ENCODE measurements at regions not wholly inside any gene's neighbourhood (a gene's known extent, or its start where the extent isn't known, plus 50 kb on each side); places are given as distances from the start of the nearest gene placed in this dataset.
"Not testable (repeated sequence)": the region's sequence is repeated elsewhere in the genome, so short reads cannot be mapped to it uniquely, and the experiment has no call there.

GRCh38 chr18:59848002-59848401 lies 51.8 kb upstream of the PMAIP1 start:
- DNase-seq (ENCODE audit: low read depth in 2 of 2): no peak

DNA sequence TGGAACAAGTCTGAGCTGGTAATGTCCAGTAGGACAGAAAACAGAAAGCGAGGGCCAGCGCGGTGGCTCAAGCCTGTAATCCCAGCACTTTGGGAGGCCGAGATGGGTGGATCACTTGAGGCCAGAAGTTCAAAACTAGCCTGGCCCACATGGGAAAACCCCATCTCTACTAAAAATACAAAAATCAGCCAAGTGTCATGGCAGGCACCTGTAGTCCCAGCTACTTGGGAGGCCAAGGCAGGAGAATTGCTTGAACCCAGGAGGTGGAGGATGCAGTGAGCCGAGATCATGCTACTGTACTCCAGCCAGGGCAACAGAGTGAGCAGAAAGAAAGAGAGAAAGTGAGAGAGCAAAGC lies 52.3 kb upstream of the PMAIP1 start:
- DNase-seq (ENCODE audit: low read depth in 2 of 2): not testable (repeated sequence)

- no peak for DNase-seq (ENCODE audit: low read depth in 2 of 2)
Observed at GRCh38 chr18:59846814-59847490, 52.8 kb upstream of the PMAIP1 start.

DNA sequence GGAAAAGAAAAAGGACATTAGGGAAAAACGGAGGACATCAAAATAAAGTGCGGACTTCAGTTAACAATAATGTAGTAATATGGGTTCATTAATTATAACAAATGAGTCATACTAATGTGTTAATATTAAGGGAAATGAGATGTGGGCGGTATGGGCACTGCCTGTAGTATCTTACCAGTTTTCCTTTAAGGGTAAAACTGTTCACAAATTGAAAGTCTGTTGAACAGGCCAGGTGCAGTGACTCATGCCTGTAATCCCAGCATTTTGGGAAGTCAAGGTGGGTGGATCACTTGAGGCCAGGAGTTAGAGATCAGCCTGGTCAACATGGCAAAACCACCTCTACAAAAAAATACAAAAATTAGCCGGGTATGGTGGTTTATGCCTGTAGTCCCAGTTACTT lies 56.8 kb upstream of the PMAIP1 start:
- DNase-seq (ENCODE audit: low read depth in 2 of 2): no peak

DNA sequence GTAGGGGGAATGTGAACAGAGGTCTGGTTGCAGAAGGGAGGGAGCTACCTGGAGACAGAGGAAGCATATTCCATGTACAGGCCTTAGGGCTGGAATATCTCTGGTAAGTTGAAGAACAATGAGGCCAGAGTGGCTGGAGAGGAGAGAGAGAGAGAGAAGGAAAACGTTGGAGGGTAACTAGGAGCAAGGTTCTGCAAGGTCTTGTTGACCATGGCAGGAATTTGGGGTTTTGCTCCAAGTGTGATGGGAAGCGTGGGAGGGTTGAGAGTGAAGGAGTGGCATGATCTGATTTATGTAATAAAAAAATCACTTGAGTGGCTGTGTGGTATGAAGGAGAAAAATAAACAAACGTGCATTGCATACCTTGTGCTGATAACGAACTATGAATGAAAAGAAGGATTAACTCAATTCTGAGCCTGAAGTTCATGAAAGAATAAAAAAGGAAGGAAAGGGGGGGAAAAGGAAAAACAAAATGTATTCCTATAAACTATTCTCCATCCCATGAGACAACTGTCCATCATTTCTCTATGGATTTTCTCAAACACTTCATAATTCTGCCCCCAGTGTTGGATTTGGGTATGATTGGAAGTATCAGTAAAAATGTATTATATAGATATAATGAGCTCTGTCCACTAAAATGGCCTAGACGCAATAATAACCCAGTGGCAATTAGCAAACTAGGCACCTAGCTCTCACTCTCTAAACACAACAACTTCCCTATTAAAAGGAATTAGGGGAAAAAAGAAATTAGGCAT lies 59.7 kb upstream of the PMAIP1 start:
- DNase-seq (ENCODE audit: low read depth in 2 of 2): no peak

DNA sequence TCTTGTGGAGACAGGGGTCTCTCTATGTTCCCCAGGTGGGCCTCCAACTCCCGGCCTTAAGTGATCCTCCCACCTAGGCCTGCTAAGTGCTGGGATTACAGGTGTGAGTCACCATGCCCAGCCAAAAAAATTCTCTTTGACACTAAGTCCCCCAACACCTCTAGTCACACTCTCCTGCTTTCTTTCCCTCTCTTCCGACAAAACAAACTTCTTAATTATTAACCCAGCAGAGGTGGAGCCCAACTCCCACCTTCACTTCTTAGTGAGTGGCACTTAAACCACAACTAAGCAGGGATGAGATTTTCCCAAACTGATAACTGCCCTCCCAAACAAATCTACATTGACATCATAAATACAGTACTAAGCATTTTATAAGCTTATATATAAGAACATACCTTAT lies 60.5 kb upstream of the PMAIP1 start:
- DNase-seq (ENCODE audit: low read depth in 2 of 2): no peak

DNA sequence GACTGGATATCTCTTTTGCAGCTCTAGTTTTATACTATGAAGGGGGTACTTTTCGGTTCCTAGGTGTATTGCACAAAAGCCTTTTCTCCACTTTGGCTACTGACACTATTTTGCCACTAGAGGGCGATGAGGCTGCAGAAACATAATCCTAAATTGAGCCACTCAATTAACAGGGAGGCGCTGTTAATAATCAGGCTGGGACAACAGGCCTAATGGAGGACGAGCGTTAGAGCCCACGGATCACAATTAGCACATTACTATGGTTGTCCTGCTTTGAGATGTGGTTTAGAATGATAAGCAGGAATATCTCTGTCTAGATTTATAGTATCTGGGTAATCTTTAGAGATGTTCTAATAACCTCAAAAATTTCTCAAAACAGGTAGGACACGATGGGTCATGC lies 62.2 kb upstream of the PMAIP1 start:
- peak; percentile 45 to 46 for DNase-seq (ENCODE audit: low read depth in 2 of 2)

GRCh38 chr18:59835605-59836379 lies 64.0 kb upstream of the PMAIP1 start:
- DNase-seq (ENCODE audit: low read depth in 2 of 2): no peak

GRCh38 chr18:59834267-59834666 lies 65.5 kb upstream of the PMAIP1 start:
- no peak for DNase-seq (ENCODE audit: low read depth in 2 of 2)

- no peak for DNase-seq (ENCODE audit: low read depth in 2 of 2)
Observed at GRCh38 chr18:59833785-59834184, 66.0 kb upstream of the PMAIP1 start.

DNA sequence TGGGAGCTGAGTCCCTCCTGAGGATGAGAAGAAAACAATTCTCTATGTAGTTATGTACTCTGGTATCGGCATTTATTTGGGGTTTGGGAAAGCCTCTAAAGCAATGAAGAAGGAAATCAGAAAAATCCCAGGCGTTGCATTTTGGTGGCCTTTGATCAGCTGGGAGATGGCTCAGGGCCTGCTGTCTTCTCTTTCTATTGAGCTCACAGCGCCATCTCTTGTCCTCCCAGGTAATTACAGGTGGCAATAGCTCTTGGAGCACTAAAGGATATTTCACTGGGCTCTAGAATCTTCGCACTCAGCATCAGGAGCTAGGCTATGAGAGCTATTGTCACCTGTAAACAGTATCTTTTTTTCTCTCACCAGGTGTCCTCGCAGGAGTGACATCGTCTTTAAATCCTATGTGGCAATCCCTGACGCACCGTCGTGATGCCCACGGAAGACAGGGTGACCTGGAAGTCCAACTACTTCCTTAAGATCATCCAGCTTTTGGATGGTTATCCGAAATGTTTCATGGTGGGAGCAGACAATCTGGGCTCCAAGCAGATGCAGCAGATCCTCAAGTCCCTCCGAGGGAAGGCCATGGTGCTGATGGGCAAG lies 76.1 kb upstream of the PMAIP1 start:
- peak; percentile 66 to 67 for DNase-seq (ENCODE audit: low read depth in 2 of 2)

GRCh38 chr18:59822612-59823550 lies 76.9 kb upstream of the PMAIP1 start:
- DNase-seq (ENCODE audit: low read depth in 2 of 2): no peak

DNA sequence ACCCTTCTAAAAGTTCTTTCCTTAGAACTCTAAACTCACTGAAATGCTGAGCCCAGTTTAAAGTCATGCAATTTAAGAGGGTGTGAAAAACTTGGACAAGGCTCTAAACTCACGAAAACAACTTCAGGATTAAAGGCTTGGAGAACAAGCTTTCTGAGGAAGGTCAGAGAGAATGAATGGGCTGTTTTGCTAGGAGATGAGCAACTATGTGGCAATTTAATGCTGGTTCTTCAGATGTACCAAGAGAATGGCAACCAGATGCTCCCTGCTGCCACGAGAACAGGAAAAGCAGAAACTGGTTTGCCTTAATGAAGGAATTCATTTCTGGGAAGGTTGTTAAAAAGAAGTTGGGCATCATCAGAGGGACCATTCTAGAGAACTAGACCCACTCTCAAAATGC lies 77.8 kb upstream of the PMAIP1 start:
- DNase-seq (ENCODE audit: low read depth in 2 of 2): no peak

DNA sequence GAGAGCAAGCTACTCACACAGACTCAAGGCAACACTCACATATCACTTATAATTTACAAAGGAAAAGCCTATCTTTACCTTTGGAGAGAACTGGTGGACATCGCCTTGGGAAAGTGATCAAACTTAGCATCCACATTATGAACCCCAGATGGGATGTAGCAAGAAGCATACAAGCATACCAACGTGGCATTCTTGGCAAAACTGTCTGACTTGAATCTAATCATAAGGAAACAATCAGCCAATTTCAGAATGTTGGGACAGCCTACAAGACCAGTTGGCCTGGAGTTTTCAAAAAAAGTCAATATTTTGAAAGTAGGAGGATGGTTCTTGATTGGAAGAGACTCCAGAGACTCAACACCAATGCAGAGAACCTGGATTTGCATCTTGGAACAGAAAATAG lies 79.1 kb upstream of the PMAIP1 start:
- peak; percentile 74 for DNase-seq (ENCODE audit: low read depth in 2 of 2)

DNA sequence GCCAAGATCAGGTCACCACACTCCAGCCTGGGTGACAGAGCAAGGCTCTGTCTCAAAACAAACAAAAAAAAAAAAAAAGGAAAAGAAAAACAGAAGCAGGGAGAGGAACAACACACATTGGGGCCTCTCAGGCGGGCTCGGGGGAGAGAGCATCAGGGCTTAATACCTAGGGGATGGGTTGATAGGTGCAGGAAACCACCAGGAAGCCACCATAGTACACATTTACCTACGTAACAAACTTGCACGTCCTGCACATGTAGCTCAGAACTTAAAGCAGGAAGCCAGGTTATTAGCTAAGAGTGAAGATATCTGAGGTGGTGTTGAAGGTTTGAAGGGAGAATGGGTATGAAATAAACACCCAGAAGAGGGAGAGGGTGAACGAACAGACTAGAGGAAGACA lies 81.0 kb upstream of the PMAIP1 start:
- no peak for DNase-seq (ENCODE audit: low read depth in 2 of 2)

- peak; percentile 77 to 81 for DNase-seq (ENCODE audit: low read depth in 2 of 2)
Observed at GRCh38 chr18:59814891-59815290, 84.9 kb upstream of the PMAIP1 start.

GRCh38 chr18:59813942-59814341 lies 85.9 kb upstream of the PMAIP1 start:
- DNase-seq (ENCODE audit: low read depth in 2 of 2): no peak

DNA sequence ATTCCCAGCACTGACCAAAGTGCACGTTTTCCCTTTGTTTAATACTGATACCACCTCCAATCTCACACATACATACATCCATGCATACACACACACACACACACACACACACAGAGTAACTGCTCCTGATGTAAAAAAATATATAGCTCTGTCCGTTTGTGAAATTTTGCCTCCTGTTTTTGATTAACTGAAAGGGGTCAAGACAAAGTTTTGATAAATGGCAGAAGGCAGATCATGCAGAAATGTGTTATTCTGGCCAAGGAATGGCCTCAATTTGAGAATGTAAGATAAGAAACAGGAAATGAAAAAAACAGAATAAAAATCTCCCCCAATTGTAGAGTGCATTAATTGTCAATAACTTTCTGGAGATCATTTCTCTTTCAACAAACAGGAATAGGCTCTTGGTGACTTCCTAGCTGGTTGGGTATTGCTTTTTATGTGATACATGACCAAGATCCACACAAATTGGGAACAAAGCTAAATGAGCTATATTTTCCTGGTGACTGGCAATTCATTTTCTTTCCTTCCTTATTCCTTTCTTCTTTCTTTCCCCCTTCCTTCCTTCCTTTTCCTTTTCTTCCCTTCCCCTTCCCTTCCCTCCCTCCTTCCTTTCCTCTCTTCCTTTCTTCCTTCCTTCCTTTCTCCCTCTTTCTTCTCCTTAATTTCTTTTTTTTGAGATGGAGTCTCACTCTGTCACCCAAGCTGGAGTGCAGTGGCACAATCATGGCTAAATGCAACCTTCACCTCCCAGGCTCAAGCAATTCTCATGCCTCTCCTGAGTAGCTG lies 88.9 kb upstream of the PMAIP1 start:
- no peak for DNase-seq (ENCODE audit: low read depth in 2 of 2)

- no peak for DNase-seq (ENCODE audit: low read depth in 2 of 2)
Observed at GRCh38 chr18:59810183-59810582, 89.6 kb upstream of the PMAIP1 start.

DNA sequence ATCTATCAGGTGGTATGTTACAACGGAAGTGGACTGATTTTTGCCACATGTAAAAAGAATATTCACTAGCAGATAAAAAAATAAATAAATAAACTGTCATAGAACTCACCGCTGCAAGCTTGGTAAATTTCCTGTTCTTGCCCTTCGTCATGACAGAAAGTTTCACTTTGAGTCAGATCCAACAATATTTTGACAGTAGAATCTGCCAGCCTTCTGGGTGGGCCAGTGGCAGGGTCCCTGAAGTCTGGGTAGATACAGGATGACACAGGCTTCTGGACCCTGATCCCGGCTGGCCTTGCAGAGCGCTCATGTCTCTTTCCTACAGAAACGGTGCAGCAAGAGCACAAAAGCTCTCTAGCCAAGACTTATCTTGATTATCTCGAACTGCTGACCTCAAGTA lies 97.8 kb upstream of the PMAIP1 start:
- no peak for DNase-seq (ENCODE audit: low read depth in 2 of 2)

DNA sequence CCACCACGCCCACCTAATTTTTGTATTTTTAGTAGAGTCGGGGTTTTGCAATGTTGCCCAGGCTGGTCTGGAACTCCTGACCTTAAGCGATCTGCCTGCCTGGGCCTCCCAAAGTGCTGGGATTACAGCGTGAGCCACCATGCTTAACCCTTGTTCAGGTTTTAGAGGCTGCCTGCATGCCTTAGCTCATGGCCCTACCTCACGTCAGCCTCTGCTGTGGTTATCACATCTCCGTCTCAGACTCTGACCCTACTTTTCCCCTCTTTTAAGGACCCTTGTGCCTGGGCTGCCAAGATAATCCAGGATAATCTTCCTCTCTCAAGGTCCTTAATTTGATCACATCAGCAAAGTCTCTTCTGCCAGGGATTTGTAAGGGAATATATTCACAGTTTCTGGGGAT lies 98.2 kb upstream of the PMAIP1 start:
- no peak for DNase-seq (ENCODE audit: low read depth in 2 of 2)
